ENCODE measurements at regions not wholly inside any gene's neighbourhood (a gene's known extent, or its start where the extent isn't known, plus 50 kb on each side); places are given as distances from the start of the nearest gene placed in this dataset.
"Not testable (repeated sequence)": the region's sequence is repeated elsewhere in the genome, so short reads cannot be mapped to it uniquely, and the experiment has no call there.

GRCh38 chr6:132139611-132140010 is 188.4 kb upstream of the CCN2 start:
- no peak for FAIRE-seq

GRCh38 chr6:132136981-132137380 is 185.8 kb upstream of the CCN2 start:
- FAIRE-seq = no peak

GRCh38 chr6:132135409-132135808 is 184.2 kb upstream of the CCN2 start:
- FAIRE-seq = no peak

DNA sequence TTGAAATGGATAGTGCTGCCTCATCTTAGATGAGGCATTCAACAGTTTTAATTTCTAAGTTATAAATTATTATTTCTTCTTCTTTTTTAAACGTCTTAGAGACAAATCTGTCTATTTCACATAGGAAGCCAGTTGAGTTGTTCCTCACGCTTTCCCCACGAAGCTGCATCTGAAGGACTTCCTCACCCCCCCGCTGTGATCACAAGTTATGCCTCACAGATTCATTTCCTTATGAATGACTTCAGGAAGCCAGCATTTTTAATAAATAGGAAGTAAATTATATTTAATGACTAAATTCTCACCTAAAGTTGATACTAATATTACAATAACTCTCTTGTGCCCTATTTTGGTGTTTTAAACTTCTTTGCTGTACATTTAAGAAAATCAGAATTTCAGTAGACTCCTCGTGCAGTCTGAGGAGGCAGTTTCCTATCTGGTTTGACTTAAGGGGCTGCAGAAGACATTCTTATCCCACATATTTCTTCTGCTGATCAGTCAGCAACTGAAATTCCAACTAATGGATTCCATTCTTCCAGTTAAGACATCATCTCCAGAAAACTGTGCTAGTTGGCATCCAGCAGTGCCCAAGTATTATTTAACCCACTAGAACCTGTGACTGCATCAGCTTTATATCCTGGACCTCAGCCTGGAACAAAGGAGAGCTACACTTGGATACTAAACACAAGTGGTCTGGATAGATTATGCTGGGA is 182.7 kb upstream of the CCN2 start:
- no peak for FAIRE-seq

DNA sequence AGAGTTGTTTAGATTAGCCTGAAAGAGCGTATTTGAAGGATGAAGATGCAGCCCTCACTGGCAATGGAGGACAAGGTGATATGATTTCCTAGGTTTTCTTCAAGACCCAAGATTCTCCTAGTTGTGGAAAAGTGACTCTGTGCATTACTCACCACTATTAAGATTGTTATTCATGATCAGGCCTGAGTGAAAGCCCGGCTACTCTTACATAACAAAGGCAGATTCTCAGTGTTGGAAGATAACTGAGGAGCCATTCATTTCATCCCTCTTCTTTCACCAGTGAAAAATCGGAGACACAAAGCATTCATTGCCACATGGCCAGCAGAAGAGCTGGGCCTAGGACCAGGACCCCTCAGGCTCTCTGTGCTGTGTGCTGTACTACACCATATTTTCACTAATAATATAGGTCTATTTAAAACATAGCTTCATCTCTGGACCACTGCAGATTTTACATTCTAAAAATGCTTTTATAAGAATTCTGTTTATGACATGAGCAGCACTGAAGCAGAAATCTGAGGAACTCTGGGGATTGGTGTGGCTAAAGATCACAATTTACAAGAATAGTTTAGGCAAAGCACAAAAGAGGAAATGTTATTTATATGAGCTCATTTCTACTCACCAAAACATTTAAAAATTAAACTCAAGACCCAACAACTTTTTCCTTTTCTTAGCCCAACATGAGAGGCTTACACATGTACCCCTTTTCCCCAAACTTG is 181.9 kb upstream of the CCN2 start:
- no peak for FAIRE-seq

GRCh38 chr6:132132422-132132821 is 181.2 kb upstream of the CCN2 start:
- no peak for FAIRE-seq

DNA sequence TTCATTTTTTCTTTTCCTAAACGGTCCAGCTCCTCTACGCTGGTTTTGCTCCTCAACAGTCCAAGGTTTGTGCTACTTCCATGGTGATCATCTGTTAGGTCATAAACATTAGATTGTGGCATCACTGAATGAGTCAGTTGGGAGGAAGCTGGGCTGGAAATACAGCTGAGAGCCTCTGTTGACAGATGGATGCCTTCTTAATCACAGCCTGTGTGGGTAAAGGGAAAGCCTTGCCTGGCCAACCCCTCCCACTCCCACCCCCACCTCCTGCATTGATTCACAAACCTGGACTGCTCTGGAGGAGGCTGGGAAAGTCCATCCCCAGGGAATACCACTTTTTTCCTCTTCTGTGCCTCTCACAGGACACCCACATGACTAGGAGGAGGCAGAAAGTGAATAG is 180.6 kb upstream of the CCN2 start:
- FAIRE-seq = no peak

- no peak for FAIRE-seq
Observed at GRCh38 chr6:132131351-132131750, 180.2 kb upstream of the CCN2 start.

GRCh38 chr6:132130626-132131298 is 179.6 kb upstream of the CCN2 start:
- no peak for FAIRE-seq

- no peak for FAIRE-seq
Observed at GRCh38 chr6:132128424-132128823, 177.3 kb upstream of the CCN2 start.

DNA sequence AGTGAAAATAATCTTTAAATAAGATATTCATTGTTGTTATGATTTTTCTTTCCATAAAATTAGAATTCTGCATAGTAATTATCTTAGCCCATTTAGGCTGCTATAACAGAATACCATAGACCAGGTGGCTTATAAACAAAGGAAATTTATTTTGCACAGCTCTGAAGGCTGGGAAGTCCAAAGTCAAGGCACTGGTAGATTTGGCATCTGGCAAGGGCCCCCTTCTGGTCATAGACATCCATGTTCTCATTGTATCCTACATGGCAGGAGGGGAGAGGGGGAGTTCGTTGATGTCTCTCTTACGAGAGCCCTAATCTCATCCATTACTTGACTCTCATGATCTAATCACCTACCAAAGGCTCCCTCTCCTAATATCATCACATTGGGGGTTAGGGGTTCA is 175.0 kb upstream of the CCN2 start:
- no peak for FAIRE-seq

GRCh38 chr6:132122871-132123270 is 171.7 kb upstream of the CCN2 start:
- no peak for FAIRE-seq

DNA sequence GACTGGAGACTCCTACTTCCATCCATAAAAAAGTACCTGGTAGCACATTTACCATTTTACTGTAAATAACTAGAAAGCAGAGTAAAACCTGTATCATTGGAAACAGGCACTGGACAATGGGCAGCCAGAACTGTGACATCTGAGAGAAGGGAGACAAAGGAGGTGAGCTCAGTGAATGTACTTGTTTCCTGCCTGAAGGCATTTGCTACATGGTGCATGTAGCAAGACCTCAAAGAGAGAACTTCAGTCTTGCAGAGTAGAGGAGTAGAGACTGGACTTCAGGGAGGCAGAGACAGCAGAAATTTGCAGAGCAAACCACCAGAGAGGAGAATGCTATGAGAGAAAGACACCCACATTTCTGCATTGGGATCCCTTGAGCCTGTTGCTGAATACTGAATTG is 171.0 kb upstream of the CCN2 start:
- FAIRE-seq = no peak

- FAIRE-seq = no peak
Observed at GRCh38 chr6:132118144-132118543, 167.0 kb upstream of the CCN2 start.

DNA sequence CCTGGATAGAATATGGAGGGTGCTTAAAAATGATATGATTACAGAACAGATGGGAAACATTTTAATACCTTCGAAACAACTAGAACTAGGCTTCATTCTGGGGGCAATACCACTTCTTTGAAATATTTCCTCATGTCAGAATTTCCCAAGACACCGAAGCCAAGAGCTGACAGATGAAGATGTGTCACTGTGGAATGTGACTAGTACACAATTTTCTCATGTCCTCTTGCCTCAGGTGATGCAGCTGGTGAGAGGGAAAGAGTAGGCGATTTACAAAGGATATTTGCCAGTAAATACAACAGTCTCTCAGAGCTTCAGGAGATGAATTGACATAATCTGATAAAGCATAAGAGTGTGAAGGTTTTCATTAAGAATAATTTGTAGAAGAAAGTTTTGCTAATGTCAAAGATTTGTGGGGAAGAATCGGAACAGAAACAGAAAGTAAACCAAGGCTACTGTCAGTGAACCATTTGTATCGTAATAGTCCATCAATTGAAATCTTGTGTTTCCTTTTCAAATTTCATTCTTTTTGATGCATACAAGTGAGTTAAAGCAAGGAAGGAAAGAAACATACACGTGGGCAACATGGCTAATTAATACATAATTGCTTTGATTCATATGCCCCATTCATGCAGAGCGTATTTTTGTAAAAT is 164.7 kb upstream of the CCN2 start:
- FAIRE-seq = no peak

- no peak for FAIRE-seq
Observed at GRCh38 chr6:132114201-132114825, 163.1 kb upstream of the CCN2 start.

GRCh38 chr6:132109752-132110151 is 158.6 kb upstream of the CCN2 start:
- FAIRE-seq = not testable (repeated sequence)

- no peak for FAIRE-seq
Observed at GRCh38 chr6:132107896-132108295, 156.7 kb upstream of the CCN2 start.

GRCh38 chr6:132101535-132101934 is 150.4 kb upstream of the CCN2 start:
- FAIRE-seq = no peak

DNA sequence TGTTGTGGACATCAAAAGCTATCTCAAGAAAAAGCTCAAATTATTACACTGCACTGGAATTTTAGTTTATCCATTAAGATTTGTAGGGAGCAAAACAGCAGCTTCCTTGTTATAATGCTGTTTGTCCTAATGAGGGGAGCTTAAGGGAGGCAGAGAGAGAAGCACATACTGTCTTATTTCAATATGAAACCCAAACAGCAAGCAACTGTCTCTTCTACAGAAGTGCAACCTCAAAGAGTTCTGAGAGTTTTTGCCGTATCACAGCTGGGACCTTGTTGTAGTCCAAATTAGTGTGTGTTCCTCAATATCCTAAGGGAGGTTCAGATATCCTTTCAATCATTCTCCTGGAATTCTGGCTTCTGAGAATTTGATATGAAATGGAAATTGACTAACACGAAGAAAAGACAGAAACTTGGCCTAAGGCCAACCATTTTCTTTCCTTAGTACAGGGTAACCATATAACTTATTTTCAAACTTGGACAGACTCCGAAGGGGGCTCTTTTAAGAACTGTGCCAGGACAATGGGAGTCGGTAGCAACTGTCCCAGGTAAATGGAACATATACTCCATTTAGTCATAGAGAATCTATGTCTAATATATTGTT is 149.3 kb upstream of the CCN2 start:
- no peak for FAIRE-seq

DNA sequence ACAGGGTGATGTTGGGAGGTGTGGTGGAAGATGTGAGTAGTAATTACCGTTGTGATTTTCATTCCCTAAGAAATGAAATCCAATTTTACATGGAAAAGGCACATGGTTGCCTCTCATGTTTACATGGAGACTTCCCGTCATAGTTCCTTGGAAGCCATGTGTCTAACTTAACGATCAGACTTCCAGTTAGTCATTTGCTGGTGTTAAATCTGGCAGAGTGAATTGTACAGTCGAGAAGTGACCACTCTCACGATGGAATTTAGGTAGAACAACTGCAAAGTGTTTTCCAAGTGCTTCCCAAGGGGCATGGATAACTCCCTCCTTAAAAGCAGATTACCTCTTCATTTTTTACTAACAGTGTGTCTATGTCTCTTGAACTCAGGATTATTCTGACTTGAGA is 145.8 kb upstream of the CCN2 start:
- no peak for FAIRE-seq

DNA sequence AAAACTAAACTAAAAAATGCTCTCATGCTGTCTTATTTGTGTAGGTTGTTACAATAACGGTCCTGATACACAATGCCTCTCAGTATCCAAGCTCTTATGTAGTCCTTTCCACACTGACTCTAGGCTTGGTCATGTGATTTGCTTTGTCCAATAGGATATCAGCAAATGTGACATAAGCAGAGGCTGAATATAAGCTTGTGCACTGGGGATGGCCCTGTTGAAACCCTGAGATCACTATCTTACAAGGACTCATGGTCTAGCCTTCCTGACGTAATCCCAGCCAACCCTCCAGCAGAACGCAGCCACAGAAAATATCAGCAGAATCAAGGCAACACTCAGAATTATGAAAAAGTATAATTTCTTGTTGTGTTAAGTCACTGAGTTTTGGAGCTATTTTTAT is 145.1 kb upstream of the CCN2 start:
- no peak for FAIRE-seq

DNA sequence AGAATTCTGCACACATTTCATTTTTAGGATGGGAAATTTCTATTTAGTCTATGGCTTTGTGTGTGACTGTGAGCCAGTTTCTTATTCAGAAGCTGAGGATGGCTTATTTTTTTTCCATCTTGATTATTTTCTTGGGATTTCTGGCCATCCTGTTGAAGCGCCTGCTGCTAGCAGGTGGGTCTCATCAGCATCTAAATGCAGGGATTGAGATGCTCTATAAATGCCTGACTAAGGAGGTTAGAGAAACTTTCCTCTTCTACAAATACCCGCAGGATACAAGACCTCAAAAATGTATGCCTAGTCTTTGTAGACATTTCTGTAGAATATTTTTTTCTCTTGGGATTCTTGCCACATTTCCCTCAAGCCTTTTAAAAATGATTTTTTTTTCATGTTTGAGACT is 138.0 kb upstream of the CCN2 start:
- FAIRE-seq = no peak
